GM21526 (cell line): ENCODE measurements at regions not wholly inside any gene's neighbourhood (a gene's known extent, or its start where the extent isn't known, plus 50 kb on each side); places are given as distances from the start of the nearest gene placed in this dataset.

Experiments used
- ATAC-seq: cut with Tn5 transposase; IDR thresholded peaks from one replicate; pipeline ENCODE4 v1.9.1; 2021; ENCODE audit warnings: moderate library complexity; ENCODE audit not compliant: unreplicated experiment, low FRiP score

GRCh38 chr3:177589911-177590381, 392.7 kb upstream of the TBL1XR1 start:
- peak; percentile 71 for ATAC-seq

- no peak for ATAC-seq
Observed at GRCh38 chr3:177590826-177591225, 393.5 kb upstream of the TBL1XR1 start.

GRCh38 chr3:177591379-177591778, 394.1 kb upstream of the TBL1XR1 start:
- peak; percentile 78 for ATAC-seq

- ATAC-seq = no peak
Observed at GRCh38 chr3:177594096-177594495, 396.8 kb upstream of the TBL1XR1 start.

- ATAC-seq = no peak
Observed at GRCh38 chr3:177595530-177596188, 398.4 kb upstream of the TBL1XR1 start.

GRCh38 chr3:177596248-177596815, 399.1 kb upstream of the TBL1XR1 start:
- no peak for ATAC-seq

- ATAC-seq = no peak
Observed at GRCh38 chr3:177596816-177597271, 399.6 kb upstream of the TBL1XR1 start.

GRCh38 chr3:177597311-177598096, 400.2 kb upstream of the TBL1XR1 start:
- ATAC-seq = peak; percentile 77

- no peak for ATAC-seq
Observed at GRCh38 chr3:177598097-177598833, 401.0 kb upstream of the TBL1XR1 start.

GRCh38 chr3:177599326-177599725, 402.0 kb upstream of the TBL1XR1 start:
- ATAC-seq = no peak

- ATAC-seq = no peak
Observed at GRCh38 chr3:177599837-177600236, 402.6 kb upstream of the TBL1XR1 start.

- no peak for ATAC-seq
Observed at GRCh38 chr3:177600411-177600810, 403.1 kb upstream of the TBL1XR1 start.

- ATAC-seq = no peak
Observed at GRCh38 chr3:177601152-177601551, 403.9 kb upstream of the TBL1XR1 start.

GRCh38 chr3:177602601-177603147, 405.4 kb upstream of the TBL1XR1 start:
- no peak for ATAC-seq

- no peak for ATAC-seq
Observed at GRCh38 chr3:177603148-177603603, 405.9 kb upstream of the TBL1XR1 start.

- ATAC-seq = no peak
Observed at GRCh38 chr3:177604181-177604580, 406.9 kb upstream of the TBL1XR1 start.

GRCh38 chr3:177606891-177607290, 409.6 kb upstream of the TBL1XR1 start:
- no peak for ATAC-seq

GRCh38 chr3:177607589-177607988, 410.3 kb upstream of the TBL1XR1 start:
- no peak for ATAC-seq

- no peak for ATAC-seq
Observed at GRCh38 chr3:177608443-177608842, 411.2 kb upstream of the TBL1XR1 start.

GRCh38 chr3:177609613-177610012, 412.3 kb upstream of the TBL1XR1 start:
- ATAC-seq = no peak
